Dendritic cell treated with granulocyte-macrophage colony-stimulating factor and Interleukin-4, amounts not matched to agents 40 ng/mL and 50 ng/mL, for 4 days (primary cell): ENCODE measurements at regions not wholly inside any gene's neighbourhood (a gene's known extent, or its start where the extent isn't known, plus 50 kb on each side); places are given as distances from the start of the nearest gene placed in this dataset.

Experiments used
- H3K27ac Mint-ChIP-seq: one replicate; pipeline ENCODE4 v1.8.0; 2022; ENCODE audit warnings: mild to moderate bottlenecking, mixed read lengths
- H3K27me3 Mint-ChIP-seq: one replicate; pipeline ENCODE4 v1.8.0; 2022; ENCODE audit warnings: mild to moderate bottlenecking, mixed read lengths
- H3K36me3 Mint-ChIP-seq: one replicate; pipeline ENCODE4 v1.8.0; 2022; ENCODE audit warnings: low read depth, mixed read lengths
- H3K4me1 Mint-ChIP-seq: one replicate; pipeline ENCODE4 v1.8.0; 2022; ENCODE audit warnings: low read depth, mixed read lengths
- H3K4me3 Mint-ChIP-seq: one replicate; pipeline ENCODE4 v1.8.0; 2022; ENCODE audit warnings: mild to moderate bottlenecking, moderate library complexity, mixed read lengths
- H3K9me3 Mint-ChIP-seq: one replicate; pipeline ENCODE4 v1.8.0; 2022; ENCODE audit warnings: mixed read lengths
- intact Hi-C: fragments of 100-400 bp; cut with micrococcal nuclease; formaldehyde crosslinking; loops from one replicate; pipeline ENCODE4 v1.15.0; 2022

DNA sequence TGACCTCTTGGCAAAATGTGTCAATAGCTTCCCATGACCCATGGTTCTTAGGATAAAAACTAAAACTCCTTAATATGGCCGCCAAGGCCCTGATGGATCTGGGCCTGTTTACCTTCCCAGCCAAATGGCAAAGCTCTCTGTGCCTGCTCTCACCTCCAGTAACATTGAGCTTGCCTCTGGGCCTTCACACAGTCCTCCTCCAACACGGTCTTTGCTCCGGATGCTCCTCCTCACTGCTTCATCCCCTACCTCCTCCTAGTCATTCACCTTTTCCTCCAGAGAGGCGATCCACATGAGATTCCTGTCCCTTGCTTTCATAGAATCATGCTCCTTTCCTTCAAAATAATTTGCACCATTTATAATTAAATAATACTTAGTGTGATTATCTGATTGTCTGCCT, 172.3 kb upstream of the AFDN start:
- H3K4me1 Mint-ChIP-seq: no peaks in the 10 kb centered on the region
- no peak overlapping the region for H3K27ac Mint-ChIP-seq
- no peaks in the 10 kb centered on the region for H3K27me3 Mint-ChIP-seq
- intact Hi-C loops: no loop called here
- H3K4me3 Mint-ChIP-seq: no peak overlapping the region
- H3K36me3 Mint-ChIP-seq: no peaks in the 10 kb centered on the region
- H3K9me3 Mint-ChIP-seq: no peaks in the 10 kb centered on the region

DNA sequence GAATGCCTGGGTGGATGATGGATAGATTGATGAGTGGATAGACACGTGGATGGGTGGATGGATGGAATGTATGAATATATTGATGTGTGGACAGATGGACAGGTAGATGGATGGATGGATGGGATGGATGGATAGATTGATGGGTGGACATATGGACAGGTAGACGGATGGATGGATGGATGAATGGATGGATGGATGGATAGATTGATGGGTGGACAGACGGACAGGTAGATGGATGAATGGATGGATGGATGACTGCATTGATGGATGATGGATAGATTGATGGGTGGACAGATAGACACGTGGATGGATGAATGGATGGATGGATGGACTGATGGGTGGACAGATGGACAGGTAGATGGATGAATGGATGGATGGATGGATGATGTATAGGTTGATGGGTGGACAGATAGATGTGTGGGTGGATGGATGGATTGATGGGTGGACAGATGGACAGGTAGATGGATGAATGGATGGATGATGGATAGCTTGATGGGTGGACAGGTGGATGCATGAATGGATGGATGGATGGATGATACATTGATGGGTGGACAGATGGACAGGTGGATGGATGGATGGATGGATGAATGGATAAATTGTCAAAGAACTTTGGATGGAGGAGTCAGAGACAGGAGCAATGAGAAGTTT, 171.4 kb upstream of the AFDN start:
- Mint-ChIP-seq H3K4me1 (no peaks in the 10 kb centered on the region), H3K4me3 (no peak overlapping the region), H3K27ac (no peak overlapping the region), H3K27me3 (no peaks in the 10 kb centered on the region), H3K9me3 (no peaks in the 10 kb centered on the region), H3K36me3 (no peaks in the 10 kb centered on the region)
- intact Hi-C loops: no loop called here

DNA sequence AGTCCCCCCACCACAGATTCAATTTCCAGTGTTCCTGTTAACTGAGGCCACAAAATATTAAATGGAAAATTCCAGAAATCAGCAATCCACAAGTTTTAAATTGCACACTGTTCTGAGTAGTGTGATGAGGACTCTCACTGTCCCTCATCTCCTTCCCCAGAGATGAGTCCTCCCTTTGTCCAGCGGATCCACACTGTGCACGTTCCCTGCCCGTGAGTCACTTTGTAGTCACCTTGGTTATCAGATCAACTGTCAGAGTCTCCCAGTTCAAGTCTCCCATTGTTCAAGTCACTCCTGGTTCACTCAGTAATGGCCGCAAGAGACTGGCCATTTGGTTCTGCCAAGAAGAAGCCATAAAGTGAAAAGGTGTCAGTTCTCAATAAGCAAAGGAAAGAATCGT, 168.6 kb upstream of the AFDN start:
- no peak overlapping the region for H3K27ac Mint-ChIP-seq
- H3K4me3 Mint-ChIP-seq: no peak overlapping the region
- no peaks in the 10 kb centered on the region for H3K9me3 Mint-ChIP-seq
- H3K36me3 Mint-ChIP-seq: no peaks in the 10 kb centered on the region
- H3K27me3 Mint-ChIP-seq: no peaks in the 10 kb centered on the region
- no peaks in the 10 kb centered on the region for H3K4me1 Mint-ChIP-seq
- intact Hi-C loops: no loop called here

DNA sequence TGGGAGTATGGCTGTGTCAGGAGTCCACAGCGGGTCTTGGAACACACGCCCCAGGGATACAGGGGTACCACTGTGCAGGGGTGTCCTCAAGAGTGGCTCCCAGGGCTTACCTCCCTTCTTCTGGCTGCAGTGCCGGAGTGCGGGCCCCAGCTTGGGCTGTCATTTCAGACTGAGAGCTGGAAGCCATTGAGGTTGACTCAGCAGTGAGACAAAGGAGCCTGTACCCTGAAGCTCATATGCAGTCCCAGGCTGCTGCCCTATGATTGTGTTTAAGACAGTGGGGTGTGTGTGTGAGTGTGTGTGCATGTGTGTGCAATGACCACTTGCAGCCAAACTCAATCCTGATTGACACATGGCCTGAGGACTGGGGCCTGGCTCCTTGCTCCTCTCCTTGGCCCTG, 167.7 kb upstream of the AFDN start:
- Mint-ChIP-seq H3K27ac (no peak overlapping the region), H3K9me3 (no peaks in the 10 kb centered on the region), H3K4me3 (no peak overlapping the region), H3K27me3 (no peaks in the 10 kb centered on the region), H3K36me3 (no peaks in the 10 kb centered on the region), H3K4me1 (no peaks in the 10 kb centered on the region)
- intact Hi-C loops: no loop called here

DNA sequence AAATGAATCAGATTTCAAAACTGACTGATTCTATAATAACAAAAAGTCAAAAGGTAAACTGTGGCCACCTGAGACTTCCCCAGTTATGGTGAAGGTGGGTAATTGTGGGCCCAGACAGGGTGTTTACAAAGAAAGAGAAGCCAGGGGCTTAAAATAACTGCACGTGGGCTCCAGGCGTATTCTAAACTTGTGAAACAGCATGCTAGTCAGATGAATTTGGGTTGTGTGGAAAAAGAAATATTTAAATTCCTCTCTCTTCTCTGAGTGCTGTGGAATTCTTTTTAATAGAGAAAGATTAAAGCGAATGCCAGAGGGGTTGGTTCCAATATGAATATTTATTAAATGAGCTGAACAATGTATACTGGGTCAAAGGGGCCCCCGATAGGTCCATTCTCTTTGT, 166.3 kb upstream of the AFDN start:
- H3K4me3 Mint-ChIP-seq: no peak overlapping the region
- H3K9me3 Mint-ChIP-seq: no peaks in the 10 kb centered on the region
- no peaks in the 10 kb centered on the region for H3K36me3 Mint-ChIP-seq
- no peaks in the 10 kb centered on the region for H3K4me1 Mint-ChIP-seq
- H3K27ac Mint-ChIP-seq: no peak overlapping the region
- intact Hi-C loops: no loop called here
- no peaks in the 10 kb centered on the region for H3K27me3 Mint-ChIP-seq

DNA sequence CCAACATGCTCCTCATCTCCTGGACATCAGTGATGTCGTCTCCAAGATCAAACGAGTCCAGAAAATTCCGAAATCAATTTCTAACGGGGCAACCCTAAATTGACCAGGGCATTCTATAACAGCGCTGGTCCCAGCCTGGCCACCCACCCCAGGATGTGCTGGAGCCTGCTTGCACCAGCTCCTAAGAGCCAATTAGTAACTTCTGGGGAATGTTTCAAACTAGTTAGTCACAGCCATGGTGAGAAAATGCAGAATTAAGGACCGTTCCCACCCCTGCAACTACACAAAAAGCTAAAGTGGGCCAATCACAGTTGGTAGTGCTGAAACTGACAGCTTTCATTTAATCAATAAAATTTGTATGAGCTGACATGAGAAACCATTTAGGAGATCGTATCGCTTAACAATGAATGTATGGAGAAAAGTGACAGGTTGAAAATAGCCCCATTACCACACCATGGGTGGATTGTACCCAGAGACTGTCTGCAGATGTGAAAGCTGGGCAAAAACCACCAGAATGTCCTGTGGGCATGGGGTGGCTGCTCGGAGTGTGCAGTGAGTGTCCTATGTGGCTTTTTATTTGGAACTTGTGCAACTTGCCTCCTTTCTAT, 165.7 kb upstream of the AFDN start:
- H3K27me3 Mint-ChIP-seq: no peaks in the 10 kb centered on the region
- H3K9me3 Mint-ChIP-seq: no peaks in the 10 kb centered on the region
- H3K4me3 Mint-ChIP-seq: no peak overlapping the region
- no peak overlapping the region for H3K27ac Mint-ChIP-seq
- intact Hi-C loops: no loop called here
- H3K4me1 Mint-ChIP-seq: no peaks in the 10 kb centered on the region
- no peaks in the 10 kb centered on the region for H3K36me3 Mint-ChIP-seq

DNA sequence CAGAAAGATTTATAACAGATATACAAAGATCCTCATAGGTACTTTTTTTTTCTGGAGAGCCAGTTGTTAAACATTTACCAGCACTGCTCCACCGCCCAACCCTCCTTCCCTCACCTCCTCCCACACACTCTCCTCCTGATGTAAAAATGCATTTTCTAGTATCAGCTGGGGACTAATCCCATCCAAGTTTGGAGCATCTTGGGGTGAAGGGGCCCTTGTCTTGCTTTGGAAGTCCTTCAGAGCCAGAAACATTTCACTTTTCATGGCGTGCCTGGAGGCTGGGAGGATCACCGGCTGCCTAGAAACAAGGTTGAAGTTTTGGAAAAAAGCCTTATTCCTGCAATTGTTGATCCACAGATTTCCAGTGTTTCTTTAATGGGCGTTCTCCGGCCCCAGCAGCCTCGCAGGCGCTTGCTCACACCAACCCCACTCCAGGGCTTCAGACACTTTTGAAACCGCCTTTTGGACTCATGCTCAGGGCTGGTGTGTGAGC, 165.1 kb upstream of the AFDN start:
- Mint-ChIP-seq H3K27ac (no peak overlapping the region), H3K4me1 (no peaks in the 10 kb centered on the region), H3K27me3 (no peaks in the 10 kb centered on the region), H3K36me3 (no peaks in the 10 kb centered on the region), H3K4me3 (no peak overlapping the region), H3K9me3 (no peaks in the 10 kb centered on the region)
- intact Hi-C loops: no loop called here

DNA sequence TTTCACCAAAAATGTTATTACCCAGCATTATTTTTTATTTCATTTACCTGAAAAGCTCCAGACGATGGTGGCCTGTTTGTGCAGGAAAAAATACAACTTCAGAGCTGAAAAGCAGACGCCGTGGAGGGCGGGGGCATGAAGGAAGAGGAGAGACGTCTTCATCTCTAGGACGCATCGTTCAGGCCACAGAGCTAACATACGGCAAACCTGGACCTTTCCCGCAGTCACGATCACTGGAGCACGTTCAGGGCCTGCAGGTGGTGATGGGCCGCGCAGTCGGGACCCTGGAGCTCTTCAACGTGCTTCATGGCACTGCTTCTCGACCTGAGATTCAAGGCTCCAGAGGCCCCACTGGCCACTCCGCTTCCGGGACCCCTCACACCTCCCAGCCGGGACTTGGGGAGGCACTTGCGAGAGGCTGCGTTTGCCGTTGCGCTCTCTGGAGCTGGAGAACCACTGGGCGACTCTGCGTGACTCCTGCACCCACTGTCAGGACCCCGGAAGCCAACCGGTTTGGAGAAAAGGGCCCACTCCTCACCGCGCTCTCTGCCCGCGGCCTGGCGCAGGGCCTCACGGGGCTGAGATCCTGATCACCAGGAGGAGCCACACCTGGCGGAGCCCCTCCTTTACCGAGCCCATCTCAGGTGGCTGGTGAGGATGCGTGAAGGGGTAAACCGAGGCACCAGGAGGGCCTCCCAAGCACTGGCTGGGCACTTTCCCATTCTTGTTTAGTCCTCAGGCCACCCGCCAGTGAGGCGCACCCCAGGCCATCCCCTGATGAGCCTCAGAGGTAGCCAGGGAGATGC, 164.4 kb upstream of the AFDN start:
- intact Hi-C loops: no loop called here
- no peak overlapping the region for H3K27ac Mint-ChIP-seq
- H3K4me1 Mint-ChIP-seq: no peaks in the 10 kb centered on the region
- H3K36me3 Mint-ChIP-seq: no peaks in the 10 kb centered on the region
- no peaks in the 10 kb centered on the region for H3K27me3 Mint-ChIP-seq
- H3K4me3 Mint-ChIP-seq: no peak overlapping the region
- no peaks in the 10 kb centered on the region for H3K9me3 Mint-ChIP-seq

DNA sequence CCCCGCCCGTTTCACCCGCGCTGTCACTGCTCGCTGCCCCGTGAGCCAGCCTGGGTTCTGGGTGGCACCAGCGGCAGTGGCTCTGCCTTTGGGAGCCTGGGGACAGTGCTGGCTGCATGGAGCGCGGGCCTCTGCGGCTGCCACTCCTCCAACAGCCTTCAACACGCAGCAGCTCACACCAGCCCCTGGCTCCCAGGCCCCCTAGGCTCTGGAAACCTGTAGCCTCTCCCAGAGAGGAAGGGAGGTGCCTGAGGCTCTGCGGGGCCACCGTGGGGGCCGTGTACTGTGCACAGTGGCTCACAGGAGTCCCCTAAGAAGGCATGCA, 163.9 kb upstream of the AFDN start:
- Mint-ChIP-seq H3K4me3 (no peak overlapping the region), H3K9me3 (no peaks in the 10 kb centered on the region), H3K27me3 (no peaks in the 10 kb centered on the region), H3K4me1 (no peaks in the 10 kb centered on the region), H3K36me3 (no peaks in the 10 kb centered on the region), H3K27ac (no peak overlapping the region)
- intact Hi-C loops: no loop called here

DNA sequence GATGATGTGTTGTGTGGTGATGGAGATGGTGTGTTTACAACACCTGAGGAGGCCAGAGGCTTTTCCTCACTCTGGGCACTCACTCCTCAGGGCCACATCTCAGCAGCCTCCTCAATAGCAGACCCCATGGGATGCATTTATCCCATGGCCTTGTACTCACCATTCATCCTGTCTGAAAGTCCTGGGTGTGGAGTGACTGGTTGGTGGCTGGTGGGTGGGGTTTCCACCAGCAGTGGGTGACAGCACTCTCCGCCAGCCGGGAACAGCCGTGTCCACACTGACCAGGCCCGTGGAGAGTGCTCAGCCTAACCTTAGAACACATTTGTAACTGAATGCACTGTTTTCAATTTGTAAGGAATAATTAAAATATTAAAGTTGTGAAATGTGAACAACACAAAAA, 163.4 kb upstream of the AFDN start:
- H3K27me3 Mint-ChIP-seq: no peaks in the 10 kb centered on the region
- H3K9me3 Mint-ChIP-seq: no peaks in the 10 kb centered on the region
- no peaks in the 10 kb centered on the region for H3K4me1 Mint-ChIP-seq
- H3K36me3 Mint-ChIP-seq: no peaks in the 10 kb centered on the region
- no peak overlapping the region for H3K27ac Mint-ChIP-seq
- H3K4me3 Mint-ChIP-seq: no peak overlapping the region
- intact Hi-C loops: no loop called here

DNA sequence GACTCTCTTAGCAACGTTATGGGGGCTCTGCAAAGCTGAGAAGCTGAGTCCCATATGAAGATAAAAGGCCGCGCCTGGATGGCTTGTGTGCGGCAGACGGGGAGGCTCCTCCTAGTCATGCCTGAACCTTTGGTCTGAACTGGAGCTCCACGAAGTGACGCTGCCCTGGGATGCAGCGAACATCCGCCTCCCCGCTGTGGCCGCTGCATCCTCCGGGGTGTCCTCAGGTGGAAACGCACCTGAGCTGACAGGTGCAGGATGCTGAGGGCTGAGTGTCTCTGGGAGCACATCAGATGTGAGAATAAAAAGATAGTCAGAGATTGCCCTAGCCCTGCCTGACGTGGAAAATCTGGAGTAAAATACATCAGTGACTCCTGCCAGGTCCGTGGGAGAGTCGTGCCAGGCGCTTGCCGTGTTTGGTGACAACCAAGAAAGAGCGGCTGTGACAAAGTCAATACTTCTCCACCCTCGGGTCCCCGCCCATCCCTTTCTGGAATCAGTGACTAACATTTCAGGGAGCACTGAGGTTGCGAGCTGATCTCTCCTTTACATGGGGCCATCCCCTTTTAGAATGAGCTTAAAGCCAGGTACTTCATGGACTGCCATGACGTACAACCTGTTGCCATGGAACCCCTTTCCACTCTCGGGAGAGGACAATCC, 162.8 kb upstream of the AFDN start:
- no peaks in the 10 kb centered on the region for H3K36me3 Mint-ChIP-seq
- H3K27ac Mint-ChIP-seq: no peak overlapping the region
- no peaks in the 10 kb centered on the region for H3K9me3 Mint-ChIP-seq
- no peak overlapping the region for H3K4me3 Mint-ChIP-seq
- H3K27me3 Mint-ChIP-seq: no peaks in the 10 kb centered on the region
- H3K4me1 Mint-ChIP-seq: no peaks in the 10 kb centered on the region
- intact Hi-C loops: no loop called here

DNA sequence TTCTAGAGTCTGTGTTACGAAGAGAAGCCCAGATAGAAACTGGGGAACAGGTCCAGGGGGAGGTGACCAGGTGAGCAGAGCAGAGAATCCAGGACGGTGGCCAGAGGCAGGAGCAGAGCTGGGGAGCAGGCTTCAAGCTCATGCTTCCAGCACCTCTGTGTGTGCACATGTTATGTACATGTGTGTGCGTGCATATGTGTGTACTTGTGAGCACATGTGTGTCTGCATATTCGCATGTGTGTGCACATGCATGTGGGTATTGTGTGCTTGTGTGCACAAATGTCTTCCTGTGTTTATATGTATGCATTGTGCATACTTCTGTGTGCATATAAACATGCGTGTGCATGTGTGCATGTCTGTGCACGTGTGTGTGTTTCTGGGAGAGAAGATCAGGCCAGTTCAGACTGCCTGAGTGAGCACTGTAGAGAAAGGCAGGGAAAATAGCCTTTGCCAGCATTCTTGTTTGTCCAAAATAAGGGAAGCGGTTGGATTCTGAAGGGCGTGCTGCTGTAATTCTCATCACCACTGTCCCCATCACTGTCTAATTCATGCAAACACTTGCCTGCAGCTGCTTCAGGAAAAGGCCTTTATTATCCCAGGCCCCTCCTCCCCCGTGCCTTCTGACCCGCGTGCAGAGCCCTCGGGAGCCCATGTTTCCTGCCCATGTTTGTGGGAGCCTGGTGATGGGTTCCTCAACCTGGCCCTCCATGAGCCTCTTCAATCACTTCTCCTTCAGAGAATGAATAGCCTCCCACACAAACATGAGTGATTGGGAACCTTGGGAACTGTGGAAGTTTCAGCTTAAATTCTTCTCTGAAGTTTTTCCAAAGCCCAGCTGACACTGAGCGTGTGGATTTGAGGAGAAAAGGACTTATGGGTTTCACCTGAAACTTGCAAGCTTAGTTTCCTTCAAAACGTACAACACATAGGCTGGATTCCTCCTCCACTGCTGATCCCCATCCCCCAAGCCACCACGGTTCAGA, 161.7 kb upstream of the AFDN start:
- no peak overlapping the region for H3K27ac Mint-ChIP-seq
- no peak overlapping the region for H3K4me3 Mint-ChIP-seq
- H3K4me1 Mint-ChIP-seq: no peaks in the 10 kb centered on the region
- H3K9me3 Mint-ChIP-seq: no peaks in the 10 kb centered on the region
- intact Hi-C loops: no loop called here
- H3K27me3 Mint-ChIP-seq: no peaks in the 10 kb centered on the region
- H3K36me3 Mint-ChIP-seq: no peaks in the 10 kb centered on the region

DNA sequence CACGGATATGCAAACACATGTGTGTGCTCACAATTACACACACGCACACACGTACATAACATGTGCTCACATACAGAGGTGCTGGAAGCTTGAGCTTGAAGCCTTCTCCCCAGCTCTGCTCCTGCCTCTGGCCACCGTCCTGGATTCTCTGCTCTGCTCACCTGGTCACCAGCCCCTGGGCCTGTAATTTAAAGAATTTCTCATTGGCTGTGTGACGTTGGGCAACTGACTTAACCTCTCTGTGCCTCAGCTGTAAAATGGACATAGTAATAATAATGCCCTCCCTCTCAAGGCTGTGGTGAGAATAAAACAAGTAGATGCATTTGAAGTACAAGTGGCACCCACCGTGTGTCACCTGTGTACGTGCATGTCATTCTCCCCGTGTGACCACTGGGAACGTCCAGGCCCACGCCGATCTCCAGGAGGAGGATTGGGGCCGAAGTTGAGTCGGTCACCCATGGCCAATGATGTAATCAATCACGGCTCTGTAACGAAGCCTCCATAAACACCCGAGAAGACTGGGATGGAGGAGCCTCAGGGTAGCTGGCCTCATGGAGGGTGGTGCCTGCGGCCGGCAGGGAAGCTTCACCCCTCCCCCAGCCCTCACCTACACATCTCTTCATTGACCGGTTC, 160.9 kb upstream of the AFDN start:
- Mint-ChIP-seq H3K36me3 (no peaks in the 10 kb centered on the region), H3K27ac (no peak overlapping the region), H3K9me3 (no peaks in the 10 kb centered on the region), H3K27me3 (no peaks in the 10 kb centered on the region), H3K4me1 (no peaks in the 10 kb centered on the region), H3K4me3 (no peak overlapping the region)
- intact Hi-C loops: no loop called here
